HepG2 (cell line): ENCODE measurements at regions not wholly inside any gene's neighbourhood (a gene's known extent, or its start where the extent isn't known, plus 50 kb on each side); places are given as distances from the start of the nearest gene placed in this dataset.

Experiments used
- CC2D1A ChIP-seq: sonication (generic); formaldehyde crosslinking; IDR thresholded peaks from 2 replicates; pipeline ENCODE4 v1.8.1; 2023; ENCODE audit warnings: mild to moderate bottlenecking, missing genetic modification reagents
- CCAR2 ChIP-seq: fragments of 200-400 bp; formaldehyde crosslinking; optimal IDR thresholded peaks from 2 replicates; pipeline ENCODE3; 2018; ENCODE audit warnings: low read depth, mild to moderate bottlenecking, low read length, moderate library complexity
- CREB1 ChIP-seq, 2 experiments: fragments of 450-650 bp in 1 of 2; IDR thresholded peaks; 2 replicates each; pipeline ENCODE4 v1.6.1; 2016 to 2017; ENCODE audit warnings: control low read depth in 1 of 2, mild to moderate bottlenecking in 1 of 2, missing compliant biosample characterization in 1 of 2, missing genetic modification characterization in 1 of 2
- ERF ChIP-seq: IDR thresholded peaks from 2 replicates; pipeline ENCODE4 v1.6.1; 2018; ENCODE audit warnings: missing biosample characterization, missing genetic modification reagents
- HNF4A ChIP-seq: sonication (generic); formaldehyde crosslinking; IDR thresholded peaks from 2 replicates; pipeline ENCODE4 v1.4.0; 2020; ENCODE audit warnings: missing genetic modification reagents
- HOXD1 ChIP-seq: sonication (generic); formaldehyde crosslinking; IDR thresholded peaks from 2 replicates; pipeline ENCODE4 v1.5.0; 2020; ENCODE audit warnings: missing genetic modification reagents
- JUNB ChIP-seq: sonication (generic); formaldehyde crosslinking; IDR thresholded peaks from 2 replicates; pipeline ENCODE4 v1.8.0; 2022; ENCODE audit warnings: missing genetic modification reagents, mild to moderate bottlenecking, borderline replicate concordance
- KDM5B ChIP-seq: sonication (generic); formaldehyde crosslinking; IDR thresholded peaks from 2 replicates; pipeline ENCODE4 v1.4.0; 2020; ENCODE audit warnings: missing genetic modification reagents, mild to moderate bottlenecking, borderline replicate concordance
- KLF13 ChIP-seq: sonication (generic); formaldehyde crosslinking; IDR thresholded peaks from 2 replicates; pipeline ENCODE4 v1.4.0; 2020; ENCODE audit warnings: mild to moderate bottlenecking, missing genetic modification reagents
- MEIS1 ChIP-seq: sonication (generic); formaldehyde crosslinking; IDR thresholded peaks from 2 replicates; pipeline ENCODE4 v1.9.0; 2021; ENCODE audit warnings: mild to moderate bottlenecking, missing genetic modification reagents, moderate library complexity, borderline replicate concordance
- NFIB ChIP-seq: sonication (generic); formaldehyde crosslinking; IDR thresholded peaks from 2 replicates; pipeline ENCODE4 v1.9.0; 2021; ENCODE audit warnings: missing genetic modification reagents, mild to moderate bottlenecking, borderline replicate concordance
- RARG ChIP-seq: sonication (generic); formaldehyde crosslinking; IDR thresholded peaks from 2 replicates; pipeline ENCODE4 v1.4.0; 2020; ENCODE audit warnings: low read depth, mild to moderate bottlenecking, missing genetic modification reagents
- SIX1 ChIP-seq: sonication (generic); formaldehyde crosslinking; IDR thresholded peaks from 2 replicates; pipeline ENCODE4 v1.4.0; 2020; ENCODE audit warnings: missing genetic modification reagents, borderline replicate concordance
- ZNF138 ChIP-seq: sonication (generic); formaldehyde crosslinking; IDR thresholded peaks from 2 replicates; pipeline ENCODE4 v1.5.0; 2020; ENCODE audit warnings: mild to moderate bottlenecking, low read depth, missing genetic modification reagents
- ZNF17 ChIP-seq: sonication (generic); formaldehyde crosslinking; IDR thresholded peaks from 2 replicates; pipeline ENCODE4 v1.5.0; 2020; ENCODE audit warnings: mild to moderate bottlenecking, missing genetic modification reagents
- ZNF333 ChIP-seq: sonication (generic); formaldehyde crosslinking; IDR thresholded peaks from 2 replicates; pipeline ENCODE4 v1.4.0; 2020; ENCODE audit warnings: mild to moderate bottlenecking, missing genetic modification reagents, borderline replicate concordance
- ZNF543 ChIP-seq: sonication (generic); formaldehyde crosslinking; IDR thresholded peaks from 2 replicates; pipeline ENCODE4 v1.4.0; 2020; ENCODE audit warnings: mild to moderate bottlenecking, missing genetic modification reagents
- TF ChIP-seq, protein P1 (sequence below): sonication (generic); formaldehyde crosslinking; IDR thresholded peaks from 2 replicates; pipeline ENCODE4 v1.4.0; 2020; ENCODE audit warnings: mild to moderate bottlenecking, missing genetic modification reagents
- TF ChIP-seq, protein P2 (sequence below): IDR thresholded peaks from 2 replicates; pipeline ENCODE4 v1.6.1; 2012; ENCODE audit warnings: inconsistent platforms
- TF ChIP-seq, protein P3 (sequence below): IDR thresholded peaks from 2 replicates; pipeline ENCODE4 v1.6.1; 2012; ENCODE audit warnings: low read depth, low read length, improper control_type of control experiment

DNA sequence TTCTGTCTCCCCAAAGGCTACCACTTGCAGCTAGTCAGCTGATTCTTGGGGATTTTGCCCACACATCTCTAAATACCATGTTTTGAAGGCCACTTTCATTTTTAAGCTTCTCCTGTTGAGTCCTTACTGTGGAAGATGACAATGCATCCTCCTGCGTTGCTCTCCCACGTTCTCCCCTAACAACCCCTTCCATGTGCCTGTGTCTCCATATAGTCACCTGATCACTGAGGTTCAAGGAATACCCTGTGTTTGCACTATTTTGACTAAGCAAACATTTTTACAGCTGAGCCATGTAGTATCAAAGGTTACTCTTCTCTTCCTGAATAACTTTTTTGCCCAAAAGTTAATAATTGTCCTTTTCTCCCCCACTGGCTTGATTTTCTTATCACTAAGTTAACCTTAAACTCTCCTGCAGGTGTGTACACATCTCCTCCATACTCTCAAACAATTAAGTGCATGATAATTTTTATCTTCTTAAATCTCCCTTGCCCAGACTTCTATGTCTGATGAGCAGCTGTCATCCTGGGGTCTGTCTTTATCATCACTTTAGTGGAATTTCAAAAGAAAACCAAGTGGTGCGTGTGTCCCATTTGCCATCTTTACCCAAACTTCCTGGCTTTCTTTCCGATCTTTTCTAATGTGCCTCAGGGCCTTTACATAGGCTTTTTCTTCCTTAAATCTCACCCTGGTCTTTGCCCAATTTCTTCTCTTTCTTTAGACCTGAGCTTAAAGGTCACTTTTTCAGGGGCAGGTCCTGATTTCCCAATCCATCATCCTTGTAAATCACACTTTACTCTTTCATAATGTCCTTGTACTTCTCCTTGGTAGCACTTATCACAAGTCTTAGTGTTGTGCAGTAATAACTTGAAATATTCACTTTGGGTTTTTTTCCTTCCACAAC is 85.2 kb upstream of the SPATS2L start (continued):
- TF ChIP-seq, protein P1, sequence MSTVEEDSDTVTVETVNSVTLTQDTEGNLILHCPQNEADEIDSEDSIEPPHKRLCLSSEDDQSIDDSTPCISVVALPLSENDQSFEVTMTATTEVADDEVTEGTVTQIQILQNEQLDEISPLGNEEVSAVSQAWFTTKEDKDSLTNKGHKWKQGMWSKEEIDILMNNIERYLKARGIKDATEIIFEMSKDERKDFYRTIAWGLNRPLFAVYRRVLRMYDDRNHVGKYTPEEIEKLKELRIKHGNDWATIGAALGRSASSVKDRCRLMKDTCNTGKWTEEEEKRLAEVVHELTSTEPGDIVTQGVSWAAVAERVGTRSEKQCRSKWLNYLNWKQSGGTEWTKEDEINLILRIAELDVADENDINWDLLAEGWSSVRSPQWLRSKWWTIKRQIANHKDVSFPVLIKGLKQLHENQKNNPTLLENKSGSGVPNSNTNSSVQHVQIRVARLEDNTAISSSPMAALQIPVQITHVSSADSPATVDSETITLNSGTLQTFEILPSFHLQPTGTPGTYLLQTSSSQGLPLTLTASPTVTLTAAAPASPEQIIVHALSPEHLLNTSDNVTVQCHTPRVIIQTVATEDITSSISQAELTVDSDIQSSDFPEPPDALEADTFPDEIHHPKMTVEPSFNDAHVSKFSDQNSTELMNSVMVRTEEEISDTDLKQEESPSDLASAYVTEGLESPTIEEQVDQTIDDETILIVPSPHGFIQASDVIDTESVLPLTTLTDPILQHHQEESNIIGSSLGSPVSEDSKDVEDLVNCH (CRISPR knock-in tag): no peak
- TF ChIP-seq NFIB (CRISPR knock-in tag) (no peak), KDM5B (CRISPR knock-in tag) (no peak), CCAR2 (peak; percentile 28), ZNF543 (peak; percentile 77; the same call in 1 of the 2 replicates), KLF13 (CRISPR knock-in tag) (no peak), ZNF138 (CRISPR knock-in tag) (no peak), ERF (peak; percentile 74; the same call in 1 of the 2 replicates), HOXD1 (0 out of 2 replicates have a peak, but pooled peaks have one; percentile 44), RARG (CRISPR knock-in tag) (no peak), HNF4A (CRISPR knock-in tag) (peak; percentile 96), CREB1 (IDR thresholded peaks at IDR 0.05) (no peak), CREB1 (CRISPR knock-in tag; IDR thresholded peaks at IDR 0.05) (peak; percentile 84), ZNF333 (no peak), CC2D1A (CRISPR knock-in tag) (0 out of 2 replicates have a peak, but pooled peaks have one; percentile 25), ZNF17 (CRISPR knock-in tag) (no peak), JUNB (CRISPR knock-in tag) (0 out of 2 replicates have a peak, but pooled peaks have one; percentile 32), SIX1 (peak; percentile 88), MEIS1 (peak; percentile 87; the same call in 1 of the 2 replicates)
- TF ChIP-seq, protein P2, sequence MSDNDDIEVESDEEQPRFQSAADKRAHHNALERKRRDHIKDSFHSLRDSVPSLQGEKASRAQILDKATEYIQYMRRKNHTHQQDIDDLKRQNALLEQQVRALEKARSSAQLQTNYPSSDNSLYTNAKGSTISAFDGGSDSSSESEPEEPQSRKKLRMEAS: peak; percentile 98
- TF ChIP-seq, protein P3, sequence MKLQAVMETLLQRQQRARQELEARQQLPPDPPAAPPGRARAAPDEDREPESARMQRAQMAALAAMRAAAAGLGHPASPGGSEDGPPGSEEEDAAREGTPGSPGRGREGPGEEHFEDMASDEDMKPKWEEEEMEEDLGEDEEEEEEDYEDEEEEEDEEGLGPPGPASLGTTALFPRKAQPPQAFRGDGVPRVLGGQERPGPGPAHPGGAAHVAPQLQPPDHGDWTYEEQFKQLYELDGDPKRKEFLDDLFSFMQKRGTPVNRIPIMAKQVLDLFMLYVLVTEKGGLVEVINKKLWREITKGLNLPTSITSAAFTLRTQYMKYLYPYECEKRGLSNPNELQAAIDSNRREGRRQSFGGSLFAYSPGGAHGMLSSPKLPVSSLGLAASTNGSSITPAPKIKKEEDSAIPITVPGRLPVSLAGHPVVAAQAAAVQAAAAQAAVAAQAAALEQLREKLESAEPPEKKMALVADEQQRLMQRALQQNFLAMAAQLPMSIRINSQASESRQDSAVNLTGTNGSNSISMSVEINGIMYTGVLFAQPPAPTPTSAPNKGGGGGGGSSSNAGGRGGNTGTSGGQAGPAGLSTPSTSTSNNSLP: peak; percentile 97
